ENCODE measurements at regions not wholly inside any gene's neighbourhood (a gene's known extent, or its start where the extent isn't known, plus 50 kb on each side); places are given as distances from the start of the nearest gene placed in this dataset.

DNA sequence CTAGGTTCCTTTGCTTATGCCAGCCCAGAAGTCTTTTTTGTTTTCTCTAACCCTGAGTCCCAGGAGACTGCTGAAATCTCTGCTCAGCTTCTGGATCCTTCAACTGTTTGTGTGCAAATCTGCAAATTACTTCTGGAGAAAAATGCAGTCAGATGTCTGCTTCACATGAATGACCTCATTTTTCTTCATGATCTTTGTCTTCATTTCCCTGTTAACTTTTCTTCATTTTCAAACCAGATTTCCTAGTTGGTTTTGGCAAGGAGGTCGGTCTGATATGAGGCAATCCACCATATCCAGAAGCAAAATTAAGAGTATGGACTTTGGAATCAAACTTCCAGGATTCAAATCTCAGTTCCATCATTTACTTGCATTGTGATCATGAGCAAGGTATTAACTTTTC lies 66.8 kb downstream of the ZNF503 start:
- TF ChIP-seq RAD21 (IDR thresholded peaks at IDR 0.05 in 1 of 2, conservative IDR thresholded peaks at IDR 0.05 in 1 of 2; ENCODE audit: low read depth in 2 of 2, low read length in 2 of 2) (no peak), TAF1 (IDR thresholded peaks at IDR 0.05; ENCODE audit: low read depth, low read length) (no peak), POLR2A (IDR thresholded peaks at IDR 0.05; ENCODE audit: control extremely low read depth in 1 of 2, low read depth in 2 of 2, low read length in 2 of 2) (no peak), GABPA (IDR thresholded peaks at IDR 0.05; ENCODE audit: borderline replicate concordance, insufficient read depth, low read length) (no peak), TEAD4 (IDR thresholded peaks at IDR 0.05; ENCODE audit: low read depth, low read length) (no peak), YY1 (IDR thresholded peaks at IDR 0.05; ENCODE audit: low read depth, low read length) (no peak), NRF1 (IDR thresholded peaks at IDR 0.05; ENCODE audit: low read depth, low read length) (no peak)
- TF ChIP-seq, protein P1, sequence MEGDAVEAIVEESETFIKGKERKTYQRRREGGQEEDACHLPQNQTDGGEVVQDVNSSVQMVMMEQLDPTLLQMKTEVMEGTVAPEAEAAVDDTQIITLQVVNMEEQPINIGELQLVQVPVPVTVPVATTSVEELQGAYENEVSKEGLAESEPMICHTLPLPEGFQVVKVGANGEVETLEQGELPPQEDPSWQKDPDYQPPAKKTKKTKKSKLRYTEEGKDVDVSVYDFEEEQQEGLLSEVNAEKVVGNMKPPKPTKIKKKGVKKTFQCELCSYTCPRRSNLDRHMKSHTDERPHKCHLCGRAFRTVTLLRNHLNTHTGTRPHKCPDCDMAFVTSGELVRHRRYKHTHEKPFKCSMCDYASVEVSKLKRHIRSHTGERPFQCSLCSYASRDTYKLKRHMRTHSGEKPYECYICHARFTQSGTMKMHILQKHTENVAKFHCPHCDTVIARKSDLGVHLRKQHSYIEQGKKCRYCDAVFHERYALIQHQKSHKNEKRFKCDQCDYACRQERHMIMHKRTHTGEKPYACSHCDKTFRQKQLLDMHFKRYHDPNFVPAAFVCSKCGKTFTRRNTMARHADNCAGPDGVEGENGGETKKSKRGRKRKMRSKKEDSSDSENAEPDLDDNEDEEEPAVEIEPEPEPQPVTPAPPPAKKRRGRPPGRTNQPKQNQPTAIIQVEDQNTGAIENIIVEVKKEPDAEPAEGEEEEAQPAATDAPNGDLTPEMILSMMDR (IDR thresholded peaks at IDR 0.05; ENCODE audit: control extremely low read depth in 1 of 3, insufficient read depth in 1 of 3, low read depth in 1 of 3, low read length in 3 of 3): no peak
